ENCODE measurements at regions not wholly inside any gene's neighbourhood (a gene's known extent, or its start where the extent isn't known, plus 50 kb on each side); places are given as distances from the start of the nearest gene placed in this dataset.

DNA sequence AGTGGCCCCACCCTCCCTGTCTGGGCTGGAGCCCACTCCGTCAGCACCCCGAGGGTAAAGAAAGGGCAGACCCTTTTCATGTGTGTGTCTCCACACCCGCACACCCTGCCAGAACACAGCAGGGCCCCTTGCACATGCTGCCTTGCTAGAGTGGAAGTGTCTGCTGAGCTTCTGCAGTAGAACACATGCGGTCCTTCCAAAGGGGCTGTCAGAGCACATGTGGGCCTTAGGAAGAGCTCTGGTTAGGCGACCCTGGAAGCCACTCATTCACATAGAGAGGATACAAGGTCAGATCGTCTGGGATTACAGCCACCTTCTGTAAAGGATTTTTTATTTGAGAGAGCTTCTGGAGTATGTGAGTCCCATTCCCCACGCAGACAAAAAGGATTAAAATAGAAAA is 613.2 kb upstream of the RAB6C start:
- TF ChIP-seq POLR2A (IDR thresholded peaks at IDR 0.05), result no peak
- TF ChIP-seq, protein P1, sequence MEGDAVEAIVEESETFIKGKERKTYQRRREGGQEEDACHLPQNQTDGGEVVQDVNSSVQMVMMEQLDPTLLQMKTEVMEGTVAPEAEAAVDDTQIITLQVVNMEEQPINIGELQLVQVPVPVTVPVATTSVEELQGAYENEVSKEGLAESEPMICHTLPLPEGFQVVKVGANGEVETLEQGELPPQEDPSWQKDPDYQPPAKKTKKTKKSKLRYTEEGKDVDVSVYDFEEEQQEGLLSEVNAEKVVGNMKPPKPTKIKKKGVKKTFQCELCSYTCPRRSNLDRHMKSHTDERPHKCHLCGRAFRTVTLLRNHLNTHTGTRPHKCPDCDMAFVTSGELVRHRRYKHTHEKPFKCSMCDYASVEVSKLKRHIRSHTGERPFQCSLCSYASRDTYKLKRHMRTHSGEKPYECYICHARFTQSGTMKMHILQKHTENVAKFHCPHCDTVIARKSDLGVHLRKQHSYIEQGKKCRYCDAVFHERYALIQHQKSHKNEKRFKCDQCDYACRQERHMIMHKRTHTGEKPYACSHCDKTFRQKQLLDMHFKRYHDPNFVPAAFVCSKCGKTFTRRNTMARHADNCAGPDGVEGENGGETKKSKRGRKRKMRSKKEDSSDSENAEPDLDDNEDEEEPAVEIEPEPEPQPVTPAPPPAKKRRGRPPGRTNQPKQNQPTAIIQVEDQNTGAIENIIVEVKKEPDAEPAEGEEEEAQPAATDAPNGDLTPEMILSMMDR (IDR thresholded peaks at IDR 0.05), result no peak

All from thyroid gland (tissue), 4 donors.